Stimulated activated CD8-positive, alpha-beta memory T cell treated with anti-CD3 and anti-CD28 coated beads, Interleukin-15, amount 100 ng/mL, for 48 hours (primary cell): ENCODE measurements at regions not wholly inside any gene's neighbourhood (a gene's known extent, or its start where the extent isn't known, plus 50 kb on each side); places are given as distances from the start of the nearest gene placed in this dataset.

ENCODE experiments used
- DNase-seq, 2 donors: peaks; one replicate each; pipeline ENCODE4 v3.0.0-alpha.2; 2020; ENCODE audit warnings: low read depth in 2 of 2

- DNase-seq: no peak
These were observed 56.6 kb upstream of the PRDM11 start for GRCh38 chr11:45089676-45090499.

- DNase-seq: no peak
These were observed 55.8 kb upstream of the PRDM11 start for GRCh38 chr11:45090607-45091006.

- no peak for DNase-seq
These were observed 54.7 kb upstream of the PRDM11 start for GRCh38 chr11:45091563-45092403.

GRCh38 chr11:45092404-45092785, 54.0 kb upstream of the PRDM11 start:
- DNase-seq: no peak

GRCh38 chr11:45092901-45093760, 53.3 kb upstream of the PRDM11 start:
- DNase-seq: peak; percentile 36 to 48

GRCh38 chr11:45093761-45094455, 52.5 kb upstream of the PRDM11 start:
- DNase-seq: no peak

- no peak for DNase-seq
These were observed 51.3 kb upstream of the PRDM11 start for GRCh38 chr11:45094958-45095690.

- DNase-seq: no peak
These were observed 50.8 kb upstream of the PRDM11 start for GRCh38 chr11:45095691-45096010.

GRCh38 chr11:45096636-45097035, 49.8 kb upstream of the PRDM11 start:
- no peak for DNase-seq
